HFF-Myc (cell line): ENCODE measurements at regions not wholly inside any gene's neighbourhood (a gene's known extent, or its start where the extent isn't known, plus 50 kb on each side); places are given as distances from the start of the nearest gene placed in this dataset.

Experiments used
- DNase-seq: peaks from one replicate; pipeline ENCODE4 v3.0.0-alpha.2; 2011; ENCODE audit warnings: low read depth; ENCODE audit errors: extremely low read depth
- H3K4me3 ChIP-seq: replicated peaks from 2 replicates; pipeline ENCODE4 v1.5.1; 2011; ENCODE audit warnings: low read depth, mild to moderate bottlenecking, control low read depth, low read length
- CTCF ChIP-seq: IDR thresholded peaks from 2 replicates; pipeline ENCODE4 v1.5.1; 2012; ENCODE audit warnings: mild to moderate bottlenecking, low read depth, low read length, control low read depth; ENCODE audit errors: missing control alignments

DNA sequence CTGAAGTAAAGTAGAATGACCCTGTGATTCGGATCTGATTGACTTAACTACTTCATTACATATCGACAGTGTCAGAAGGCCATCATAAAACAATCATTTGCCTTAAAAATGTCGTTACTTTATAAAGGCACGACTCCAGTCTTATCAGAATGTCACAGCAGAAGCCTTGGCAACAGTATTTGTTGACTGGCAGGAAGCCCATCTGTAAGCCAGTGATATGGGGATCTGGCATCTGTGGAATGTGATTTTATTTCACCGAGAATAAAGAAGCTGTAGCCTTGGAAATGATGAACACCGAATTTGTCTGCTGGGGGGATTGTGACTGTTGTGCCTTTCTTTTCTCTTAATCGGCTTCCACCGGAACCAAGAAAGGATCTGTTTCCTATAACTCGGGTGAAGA, 362.5 kb downstream of the TDRD3 start:
- TF ChIP-seq CTCF, result no peak
- H3K4me3 ChIP-seq, result no peak overlapping the region
- DNase-seq, result no peak

DNA sequence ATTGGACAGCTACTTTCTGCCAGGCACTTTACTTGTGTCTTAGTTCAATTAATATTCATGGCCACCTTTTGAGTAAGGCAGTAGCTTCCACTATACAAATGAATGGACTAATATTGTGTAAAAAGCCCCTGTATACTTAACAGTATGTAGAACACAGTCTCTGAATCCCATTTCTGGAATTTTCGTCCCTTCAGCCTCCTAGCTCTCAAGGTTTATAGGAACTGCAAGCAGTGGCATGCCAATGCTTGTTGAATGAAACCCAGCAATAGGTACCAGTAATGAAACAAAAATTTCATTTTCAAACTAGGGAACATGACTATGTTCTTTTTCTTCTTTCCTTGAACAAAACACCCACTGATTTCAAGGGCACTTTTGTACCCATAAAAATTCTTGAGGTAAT, 361.6 kb downstream of the TDRD3 start:
- H3K4me3 ChIP-seq, result no peak overlapping the region
- DNase-seq, result no peak

DNA sequence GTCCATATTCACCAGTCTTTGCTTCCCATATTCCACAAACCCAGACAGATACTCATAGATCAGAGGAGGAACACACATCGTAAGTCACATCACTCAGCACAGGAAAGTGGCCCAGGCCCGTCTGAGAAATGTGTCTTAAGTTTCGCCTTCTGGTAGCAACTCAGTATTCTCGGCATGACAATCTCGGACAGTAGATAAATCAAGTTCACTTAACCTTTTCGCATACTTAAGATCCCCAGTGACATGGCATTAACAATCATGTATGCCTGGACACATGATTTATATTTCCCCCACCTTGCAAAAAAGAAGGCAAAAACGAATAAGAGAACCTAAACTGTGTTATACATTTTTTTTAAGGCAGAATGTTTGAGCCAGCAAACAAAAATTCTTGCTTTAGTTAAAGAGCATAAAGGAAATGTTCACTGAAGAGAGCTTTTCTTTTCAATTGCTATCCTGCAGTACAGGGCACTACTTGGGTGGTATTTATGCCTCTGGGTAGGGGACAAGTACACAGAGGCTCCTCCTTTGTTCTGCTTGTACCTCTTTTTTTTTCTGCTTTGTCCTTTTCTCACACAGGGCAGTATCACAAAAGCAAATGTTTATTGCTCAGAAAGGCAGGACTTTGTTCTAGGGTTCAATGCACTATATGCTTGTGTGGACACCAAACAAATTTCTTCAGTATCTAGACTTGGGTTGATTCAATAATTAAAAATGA, 360.6 kb downstream of the TDRD3 start:
- no peak for DNase-seq
- no peak overlapping the region for H3K4me3 ChIP-seq
- TF ChIP-seq CTCF, result no peak

More for the DNA sequence above, 361.6 kb downstream of the TDRD3 start:
- no peak for TF ChIP-seq CTCF

- H3K4me3 ChIP-seq, result no peak overlapping the region
- DNase-seq, result no peak
- TF ChIP-seq CTCF, result no peak
Observed at GRCh38 chr13:60756306-60756705, 359.3 kb downstream of the TDRD3 start.

- no peak for DNase-seq
- no peak for TF ChIP-seq CTCF
- H3K4me3 ChIP-seq, result no peak overlapping the region
Observed at GRCh38 chr13:60755380-60756163, 358.6 kb downstream of the TDRD3 start.

- DNase-seq, result no peak
- TF ChIP-seq CTCF, result no peak
Observed at GRCh38 chr13:60754211-60755090, 357.4 kb downstream of the TDRD3 start.

More at GRCh38 chr13:60754211-60755090, 357.4 kb downstream of the TDRD3 start:
- no peak overlapping the region for H3K4me3 ChIP-seq
